ENCODE measurements at regions not wholly inside any gene's neighbourhood (a gene's known extent, or its start where the extent isn't known, plus 50 kb on each side); places are given as distances from the start of the nearest gene placed in this dataset.
"Not testable (repeated sequence)": the region's sequence is repeated elsewhere in the genome, so short reads cannot be mapped to it uniquely, and the experiment has no call there.

DNA sequence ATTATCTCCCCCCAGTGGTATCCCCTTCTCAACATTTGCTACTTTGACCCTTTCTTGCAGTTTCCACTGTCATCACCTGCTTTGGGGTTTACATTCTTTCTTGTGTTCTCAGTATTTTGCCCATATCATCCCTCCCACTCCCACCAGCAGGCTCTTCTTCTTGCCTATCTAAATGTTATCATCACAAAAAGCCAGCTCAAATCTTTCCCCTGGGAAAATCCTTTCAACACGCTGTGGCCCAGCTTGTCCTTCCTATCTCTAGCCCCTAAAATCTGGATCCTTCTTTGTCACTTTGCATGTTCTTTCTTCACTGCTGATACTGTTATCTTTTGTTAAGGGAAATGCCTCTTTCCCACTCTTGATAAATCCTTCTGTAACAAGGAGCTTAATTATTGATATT lies 138.2 kb downstream of the RAD51AP2 start:
- in situ Hi-C loops (cut with HindIII; ENCODE audit: low pct_unique_long_range_greater_than_20kb, low sequenced_read_pairs) = no loop called here
- no peak for DNase-seq (ENCODE audit: low read depth, low spot score)

DNA sequence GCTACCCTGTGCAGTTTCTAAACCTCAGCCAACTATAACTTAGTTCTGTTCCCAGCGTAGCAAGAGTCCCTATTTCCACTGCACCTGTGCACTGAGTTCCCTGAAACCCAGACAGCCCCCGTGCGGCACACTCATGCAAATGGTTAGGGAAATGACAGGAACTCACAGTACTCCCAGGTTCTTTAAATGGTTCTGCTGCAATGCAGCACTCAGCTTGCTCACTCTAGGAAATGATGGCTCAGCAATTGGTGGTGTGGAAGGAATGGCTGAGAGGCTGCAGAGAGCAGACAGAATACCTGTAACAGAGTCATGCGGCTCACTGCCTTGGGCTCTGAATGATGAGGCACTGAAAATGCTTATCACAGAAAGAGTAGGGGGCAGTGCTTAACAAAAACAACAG lies 143.0 kb downstream of the RAD51AP2 start:
- DNase-seq (ENCODE audit: low read depth, low spot score) = no peak

DNA sequence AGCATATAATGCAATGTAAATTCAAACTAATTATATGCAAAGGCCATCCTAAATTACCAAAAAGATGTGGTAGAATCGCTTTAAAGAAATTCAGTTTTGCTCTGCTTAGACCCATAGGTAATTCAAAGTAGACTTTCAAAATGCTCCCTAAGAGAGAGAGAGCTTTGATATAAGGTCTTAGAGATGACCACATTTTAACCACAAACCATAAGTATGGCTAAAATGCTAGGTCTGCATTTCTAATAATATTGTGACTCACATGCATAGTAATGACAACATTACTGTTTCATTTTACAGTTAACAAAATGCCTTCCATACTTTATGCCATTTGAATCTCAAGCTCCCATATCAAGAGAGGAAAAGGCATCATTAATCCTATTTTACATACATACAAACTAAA lies 144.5 kb downstream of the RAD51AP2 start:
- DNase-seq (ENCODE audit: low read depth, low spot score) = no peak
- in situ Hi-C loops (cut with HindIII; ENCODE audit: low pct_unique_long_range_greater_than_20kb, low sequenced_read_pairs) = no loop called here

More for the DNA sequence above, 143.0 kb downstream of the RAD51AP2 start:
- in situ Hi-C loops (cut with HindIII; ENCODE audit: low pct_unique_long_range_greater_than_20kb, low sequenced_read_pairs) = no loop called here

DNA sequence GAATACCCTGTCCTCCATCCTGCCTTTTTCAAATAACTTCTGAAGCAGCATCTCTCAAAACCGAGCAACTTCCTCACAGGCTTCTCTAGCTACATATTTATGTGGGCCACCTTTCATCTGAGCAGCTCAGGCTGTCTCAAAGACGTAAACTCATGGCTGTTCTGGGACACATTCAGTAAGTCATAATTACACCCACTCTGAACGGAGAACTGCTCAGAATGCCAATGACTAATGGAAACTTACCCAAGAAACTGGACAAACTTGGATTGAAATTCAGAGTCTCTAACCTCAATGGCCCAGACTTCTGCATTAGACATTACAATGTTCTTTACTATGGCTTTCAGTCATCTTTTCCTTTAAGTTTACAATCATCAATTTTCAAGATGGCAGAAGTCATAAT lies 145.2 kb downstream of the RAD51AP2 start:
- in situ Hi-C loops (cut with HindIII; ENCODE audit: low pct_unique_long_range_greater_than_20kb, low sequenced_read_pairs) = no loop called here
- DNase-seq (ENCODE audit: low read depth, low spot score) = no peak

- in situ Hi-C loops (cut with HindIII; ENCODE audit: low pct_unique_long_range_greater_than_20kb, low sequenced_read_pairs) = no loop called here
- DNase-seq (ENCODE audit: low read depth, low spot score) = no peak
These were observed 154.4 kb downstream of the RAD51AP2 start for GRCh38 chr2:17363846-17364245.

DNA sequence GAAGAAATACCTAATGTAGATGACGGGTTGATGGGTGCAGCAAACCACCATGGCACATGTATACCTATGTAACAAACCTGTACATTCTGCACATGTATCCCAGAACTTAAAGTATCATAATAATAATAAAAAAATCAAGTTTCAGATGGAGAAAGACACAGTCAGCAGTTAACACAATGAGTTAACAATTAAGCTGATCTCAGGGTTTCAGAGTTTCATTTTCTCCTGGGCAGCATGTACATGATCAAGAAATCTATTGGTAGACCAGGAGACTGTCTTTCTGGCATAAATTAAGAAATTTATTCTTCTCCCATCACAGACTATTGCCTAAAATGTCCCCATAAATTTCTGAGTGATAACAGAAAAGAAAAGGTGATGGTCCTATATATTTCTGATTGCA lies 155.3 kb downstream of the RAD51AP2 start:
- in situ Hi-C loops (cut with HindIII; ENCODE audit: low pct_unique_long_range_greater_than_20kb, low sequenced_read_pairs) = no loop called here
- no peak for DNase-seq (ENCODE audit: low read depth, low spot score)

DNA sequence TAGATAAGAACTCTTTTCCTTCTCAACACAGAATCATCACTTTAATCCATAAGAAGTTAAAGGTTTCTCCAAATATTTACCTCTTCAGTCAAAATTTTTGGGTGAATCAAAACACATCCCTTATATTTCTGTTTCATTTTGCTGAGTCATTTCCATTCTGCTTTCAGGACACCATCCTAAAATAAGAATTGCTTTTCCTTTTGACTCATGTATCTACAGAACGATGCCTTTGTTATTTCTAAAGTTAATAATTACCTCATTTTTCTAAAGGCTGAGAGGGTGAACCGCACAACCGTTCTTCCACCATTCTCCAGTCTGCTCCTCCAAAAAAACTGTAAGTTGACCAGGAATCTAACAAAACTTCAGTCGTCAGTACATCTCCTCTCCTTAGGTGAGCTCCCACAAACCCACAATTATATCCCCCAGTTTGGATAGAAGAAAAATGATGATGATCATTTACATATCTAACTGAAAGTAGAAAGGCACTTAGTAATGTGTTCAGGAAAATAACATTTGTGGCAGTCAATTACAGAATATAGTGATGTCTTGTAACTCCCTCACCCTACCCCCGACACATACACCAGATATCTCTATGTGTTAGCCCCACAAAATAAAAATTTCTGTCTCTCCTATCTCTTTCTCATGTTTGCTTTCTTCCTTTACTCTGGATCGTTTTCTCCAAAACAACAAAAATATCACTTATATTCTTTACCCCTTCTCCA lies 162.5 kb downstream of the RAD51AP2 start:
- no peak for DNase-seq (ENCODE audit: low read depth, low spot score)

DNA sequence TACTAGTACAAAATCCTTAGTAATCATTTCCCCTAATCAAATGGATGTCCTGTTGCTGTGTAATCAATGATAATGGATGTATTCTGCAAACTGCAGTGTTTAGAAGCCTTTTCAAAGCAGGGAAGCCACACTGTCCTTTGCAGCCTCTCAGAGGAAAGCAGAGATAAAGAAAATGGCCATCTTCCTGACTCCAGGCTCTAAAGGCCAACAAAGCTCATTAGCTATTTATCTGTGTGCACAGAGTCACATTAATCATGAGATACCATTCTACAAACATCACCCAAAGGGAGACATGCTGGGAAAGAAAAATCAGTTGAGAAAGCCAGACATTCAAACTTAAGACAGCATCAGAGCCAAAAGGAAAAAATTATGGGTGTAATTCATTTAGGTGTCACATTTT lies 165.0 kb downstream of the RAD51AP2 start:
- in situ Hi-C loops (cut with HindIII; ENCODE audit: low pct_unique_long_range_greater_than_20kb, low sequenced_read_pairs) = no loop called here
- DNase-seq (ENCODE audit: low read depth, low spot score) = no peak

More for the DNA sequence above, 162.5 kb downstream of the RAD51AP2 start:
- in situ Hi-C loops (cut with HindIII; ENCODE audit: low pct_unique_long_range_greater_than_20kb, low sequenced_read_pairs) = no loop called here

- DNase-seq (ENCODE audit: low read depth, low spot score); in situ Hi-C loops (cut with HindIII; ENCODE audit: low pct_unique_long_range_greater_than_20kb, low sequenced_read_pairs): not testable (repeated sequence)
These were observed 175.5 kb downstream of the RAD51AP2 start for GRCh38 chr2:17342692-17343091.

DNA sequence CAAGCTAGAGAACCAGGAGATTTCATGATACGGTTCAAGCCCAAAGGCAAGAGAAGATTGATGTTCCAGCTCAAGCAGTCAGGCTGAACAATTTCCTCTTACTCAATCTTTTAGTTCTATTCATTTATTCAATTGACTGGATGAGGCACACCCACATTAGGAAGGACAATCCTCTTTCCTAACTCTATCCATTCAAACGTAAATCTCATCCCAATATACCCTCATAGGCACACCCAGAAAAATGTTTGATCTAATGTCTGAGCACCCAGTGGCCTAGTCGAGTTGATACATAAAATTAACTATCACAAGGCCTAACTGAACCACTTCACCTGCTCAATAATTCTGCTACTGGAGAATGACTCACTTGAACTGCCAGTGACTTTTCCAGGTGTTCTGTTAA lies 180.7 kb downstream of the RAD51AP2 start:
- no peak for DNase-seq (ENCODE audit: low read depth, low spot score)
- in situ Hi-C loops (cut with HindIII; ENCODE audit: low pct_unique_long_range_greater_than_20kb, low sequenced_read_pairs) = no loop called here

DNA sequence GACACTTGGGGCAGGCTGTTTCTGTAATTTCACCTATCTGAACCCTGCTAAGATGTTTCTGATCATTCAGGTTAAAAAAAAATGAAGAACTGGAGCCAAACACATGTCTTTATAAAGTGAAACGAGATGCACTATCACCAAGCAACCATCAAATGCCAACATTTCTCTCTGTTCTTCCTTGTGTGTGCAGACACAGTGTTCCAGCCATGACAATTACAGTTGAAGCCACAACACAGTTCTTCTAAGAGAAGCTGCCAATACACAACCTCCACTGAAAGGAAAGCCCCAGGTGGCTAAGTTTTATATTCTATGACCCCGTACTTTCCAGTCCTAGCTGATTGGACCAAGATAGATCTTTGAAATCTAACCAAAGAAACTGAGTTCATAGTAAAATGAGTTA lies 181.8 kb downstream of the RAD51AP2 start:
- in situ Hi-C loops (cut with HindIII; ENCODE audit: low pct_unique_long_range_greater_than_20kb, low sequenced_read_pairs) = no loop called here
- no peak for DNase-seq (ENCODE audit: low read depth, low spot score)

DNA sequence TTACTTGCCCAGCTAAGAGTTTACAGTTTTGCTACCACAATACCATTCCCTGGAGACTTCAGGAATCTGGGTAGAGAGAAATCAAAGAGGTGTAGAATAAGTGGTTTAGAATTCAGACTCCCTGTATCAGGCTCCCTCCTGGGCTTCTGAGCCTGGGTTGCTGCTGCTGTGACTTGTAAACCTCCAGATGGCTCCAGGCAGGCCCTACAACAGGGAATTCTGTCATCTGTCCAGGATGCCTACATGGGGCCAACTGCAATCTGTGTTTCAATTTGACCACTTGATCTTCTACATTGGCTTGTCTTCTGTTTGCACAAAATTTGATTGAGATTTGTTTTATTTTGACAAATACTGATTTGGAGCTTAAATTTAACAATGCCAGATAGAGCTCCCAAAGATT lies 183.9 kb downstream of the RAD51AP2 start:
- in situ Hi-C loops (cut with HindIII; ENCODE audit: low pct_unique_long_range_greater_than_20kb, low sequenced_read_pairs) = no loop called here
- no peak for DNase-seq (ENCODE audit: low read depth, low spot score)

DNA sequence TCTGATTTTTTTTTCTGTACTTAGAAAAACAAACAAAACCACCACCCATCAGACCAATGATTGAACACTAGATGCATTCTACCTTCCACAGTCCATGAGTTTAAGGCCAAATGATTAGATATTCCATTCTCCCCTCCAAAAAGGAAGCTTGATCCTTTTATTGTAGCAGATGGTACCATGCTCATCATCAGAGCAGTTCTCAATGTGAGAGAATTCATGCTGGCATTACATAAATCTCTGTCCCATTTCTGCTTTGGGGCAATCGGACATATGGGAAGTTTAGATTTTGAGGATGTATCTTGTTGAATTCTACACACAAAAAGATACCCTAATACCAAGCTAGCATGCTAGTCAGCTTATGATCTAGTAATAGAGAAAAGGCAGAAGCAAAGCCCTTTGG lies 186.6 kb downstream of the RAD51AP2 start:
- in situ Hi-C loops (cut with HindIII; ENCODE audit: low pct_unique_long_range_greater_than_20kb, low sequenced_read_pairs) = no loop called here
- DNase-seq (ENCODE audit: low read depth, low spot score) = no peak

GRCh38 chr2:17328161-17328560 lies 190.1 kb downstream of the RAD51AP2 start:
- in situ Hi-C loops (cut with HindIII; ENCODE audit: low pct_unique_long_range_greater_than_20kb, low sequenced_read_pairs) = no loop called here
- DNase-seq (ENCODE audit: low read depth, low spot score) = no peak

DNA sequence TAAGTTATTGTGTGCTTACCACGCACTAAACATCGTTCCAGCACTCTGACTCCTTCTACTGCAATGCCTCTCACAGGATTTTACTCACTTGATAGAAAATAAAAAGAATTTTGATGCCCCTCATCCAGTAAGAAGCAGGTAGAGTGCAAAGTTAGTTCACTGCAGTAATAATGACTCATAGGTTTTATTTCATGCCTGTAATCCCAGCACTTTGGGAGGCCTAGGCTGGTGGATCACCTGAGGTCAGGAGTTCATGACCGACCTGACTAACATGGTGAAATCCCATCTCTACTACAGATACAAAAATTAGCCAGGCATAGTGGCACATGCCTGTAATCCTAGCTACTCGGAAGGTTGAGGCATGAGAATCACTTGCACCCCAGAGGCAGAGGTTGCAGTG lies 190.6 kb downstream of the RAD51AP2 start:
- in situ Hi-C loops (cut with HindIII; ENCODE audit: low pct_unique_long_range_greater_than_20kb, low sequenced_read_pairs) = no loop called here
- no peak for DNase-seq (ENCODE audit: low read depth, low spot score)

DNA sequence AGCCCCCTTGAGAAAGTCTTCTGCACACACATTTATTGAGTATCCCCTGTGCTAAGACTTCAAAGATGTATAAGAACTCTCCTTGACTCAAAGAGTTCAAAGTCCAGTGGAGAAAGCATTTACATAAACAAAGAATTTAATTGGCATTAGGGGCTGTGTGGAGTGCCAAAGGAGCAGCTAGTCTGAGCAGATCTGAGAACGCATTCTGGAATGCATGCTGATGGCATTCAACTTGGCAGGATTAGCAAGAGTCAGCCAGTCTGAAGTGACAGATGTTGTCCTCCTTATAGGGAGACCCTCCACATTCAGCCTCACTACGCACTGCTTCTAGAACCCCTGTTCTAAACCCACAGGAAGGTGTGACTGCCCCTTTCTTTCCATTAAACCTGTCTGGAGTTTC lies 191.5 kb downstream of the RAD51AP2 start:
- in situ Hi-C loops (cut with HindIII; ENCODE audit: low pct_unique_long_range_greater_than_20kb, low sequenced_read_pairs) = no loop called here
- DNase-seq (ENCODE audit: low read depth, low spot score) = no peak

- in situ Hi-C loops (cut with HindIII; ENCODE audit: low pct_unique_long_range_greater_than_20kb, low sequenced_read_pairs) = no loop called here
- DNase-seq (ENCODE audit: low read depth, low spot score) = no peak
These were observed 194.5 kb downstream of the RAD51AP2 start for GRCh38 chr2:17323697-17324096.

DNA sequence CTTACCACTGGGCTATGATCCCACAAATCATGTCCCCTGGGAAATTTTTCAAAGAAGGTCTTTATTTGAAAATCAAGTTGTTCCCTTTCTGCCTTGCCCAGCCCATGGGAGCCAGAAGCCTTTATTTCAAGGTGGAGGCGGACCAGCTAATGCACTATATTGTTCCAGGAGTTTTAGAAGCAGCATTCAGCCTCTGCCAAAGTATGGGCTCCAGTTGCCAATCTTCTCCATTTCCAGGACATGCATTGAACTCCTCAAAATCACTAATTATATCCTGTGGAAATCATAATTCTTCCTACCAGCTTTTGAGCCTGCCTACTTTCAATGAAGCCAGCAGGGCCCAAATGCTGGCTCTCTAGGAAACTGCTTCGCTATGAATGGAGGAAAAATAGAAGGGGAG lies 195.8 kb downstream of the RAD51AP2 start:
- no peak for DNase-seq (ENCODE audit: low read depth, low spot score)

DNA sequence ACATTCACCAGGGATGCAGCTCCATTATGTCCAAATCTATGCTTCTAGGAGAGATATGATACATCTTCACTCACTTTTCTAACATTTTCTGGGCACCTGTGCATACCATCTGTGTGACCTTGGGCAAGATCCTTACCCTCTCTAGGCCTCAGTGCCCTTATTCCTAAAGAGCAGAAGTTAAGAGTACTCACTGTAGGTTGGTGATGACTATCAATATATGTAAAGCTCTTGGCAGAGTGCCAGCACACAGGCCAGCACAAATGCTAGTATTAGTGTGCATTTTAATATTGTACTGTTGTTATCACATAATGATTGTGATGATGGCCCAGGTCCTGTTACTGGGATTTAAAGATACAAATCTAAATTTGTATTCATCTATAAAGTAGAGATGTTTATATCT lies 199.2 kb downstream of the RAD51AP2 start:
- in situ Hi-C loops (cut with HindIII; ENCODE audit: low pct_unique_long_range_greater_than_20kb, low sequenced_read_pairs) = no loop called here
- no peak for DNase-seq (ENCODE audit: low read depth, low spot score)

More for the DNA sequence above, 195.8 kb downstream of the RAD51AP2 start:
- in situ Hi-C loops (cut with HindIII; ENCODE audit: low pct_unique_long_range_greater_than_20kb, low sequenced_read_pairs) = no loop called here

DNA sequence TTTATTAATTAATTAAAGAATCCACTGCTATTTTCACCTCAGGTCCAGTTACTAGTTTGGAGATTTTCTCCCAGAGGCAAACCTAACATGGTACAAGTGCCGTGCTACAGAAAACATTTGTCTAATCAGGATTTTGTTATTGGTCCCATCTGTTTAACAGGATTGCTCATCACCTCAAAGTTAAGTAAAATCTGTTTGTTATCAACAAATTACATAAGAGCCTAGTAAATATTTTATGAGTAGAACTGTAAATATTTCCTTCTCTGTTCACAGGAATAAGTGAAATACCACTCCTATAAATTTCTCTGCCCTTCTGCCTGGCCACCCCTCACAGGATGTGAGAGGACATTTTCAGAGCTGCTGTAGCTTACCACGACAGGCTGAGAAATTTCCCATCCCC lies 200.2 kb downstream of the RAD51AP2 start:
- DNase-seq (ENCODE audit: low read depth, low spot score) = no peak
- in situ Hi-C loops (cut with HindIII; ENCODE audit: low pct_unique_long_range_greater_than_20kb, low sequenced_read_pairs) = no loop called here
